ENCODE measurements at regions not wholly inside any gene's neighbourhood (a gene's known extent, or its start where the extent isn't known, plus 50 kb on each side); places are given as distances from the start of the nearest gene placed in this dataset.
"Not testable (repeated sequence)": the region's sequence is repeated elsewhere in the genome, so short reads cannot be mapped to it uniquely, and the experiment has no call there.

DNA sequence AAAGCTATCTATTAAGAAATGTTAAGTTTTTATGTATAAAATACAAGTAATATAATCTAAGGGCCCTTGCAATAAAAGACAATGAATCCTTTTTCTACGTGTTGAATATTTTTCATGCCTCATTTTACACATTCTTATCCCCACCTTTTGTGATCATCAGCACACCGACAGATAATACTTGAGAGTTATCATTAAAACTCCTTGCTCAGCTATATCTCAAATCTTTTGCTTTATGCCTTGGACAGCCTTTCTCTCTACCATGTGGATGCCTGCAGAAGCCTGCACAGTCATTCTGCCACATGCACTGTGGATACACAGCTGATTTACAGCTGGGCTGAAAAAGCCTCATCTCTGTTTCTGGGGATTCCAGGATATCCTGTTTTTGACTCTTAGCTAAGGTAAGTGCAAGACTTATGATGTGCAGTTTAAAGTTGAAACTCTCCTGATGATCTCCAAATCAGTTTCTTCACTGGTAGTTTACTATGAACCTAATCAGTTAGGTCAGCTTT, 1565.1 kb downstream of the SI start:
- no peak for DNase-seq

DNA sequence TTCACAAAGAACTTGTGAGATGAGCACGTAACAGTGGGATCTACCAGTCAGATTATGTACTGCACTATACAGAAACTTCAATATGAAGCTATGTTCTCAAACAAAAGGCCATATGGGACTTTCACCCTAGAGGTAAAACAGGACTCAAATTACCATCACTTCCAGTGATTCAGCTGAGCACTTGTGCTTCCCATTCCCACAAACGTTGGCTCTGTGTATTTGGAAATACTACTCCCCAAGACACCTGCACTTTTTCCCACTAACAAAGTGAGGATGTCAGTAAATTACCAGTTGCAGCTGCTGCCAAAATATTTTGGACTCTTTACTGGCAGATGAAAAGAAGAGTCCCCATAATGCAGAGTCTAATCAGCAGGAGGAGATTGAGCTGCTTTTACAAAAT, 1570.1 kb downstream of the SI start:
- DNase-seq: no peak

DNA sequence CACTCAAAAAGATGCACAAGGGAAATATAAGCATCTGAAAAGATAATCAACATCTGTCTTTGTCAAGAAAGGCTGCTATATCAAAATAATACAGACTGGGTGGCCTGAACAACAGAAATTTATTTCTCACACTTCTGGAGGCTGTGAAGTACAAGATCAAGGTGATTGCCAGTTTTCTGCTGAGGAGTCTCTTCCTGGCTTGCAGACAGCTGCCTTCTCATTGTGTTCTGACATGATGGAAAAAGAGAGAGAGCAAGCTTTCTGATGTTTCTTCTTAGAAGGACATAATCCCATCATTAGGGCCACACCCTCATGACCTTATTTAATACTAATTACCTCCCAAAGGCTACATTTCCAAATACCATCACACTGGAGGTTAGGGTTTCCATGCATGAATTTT, 1573.3 kb downstream of the SI start:
- no peak for DNase-seq

DNA sequence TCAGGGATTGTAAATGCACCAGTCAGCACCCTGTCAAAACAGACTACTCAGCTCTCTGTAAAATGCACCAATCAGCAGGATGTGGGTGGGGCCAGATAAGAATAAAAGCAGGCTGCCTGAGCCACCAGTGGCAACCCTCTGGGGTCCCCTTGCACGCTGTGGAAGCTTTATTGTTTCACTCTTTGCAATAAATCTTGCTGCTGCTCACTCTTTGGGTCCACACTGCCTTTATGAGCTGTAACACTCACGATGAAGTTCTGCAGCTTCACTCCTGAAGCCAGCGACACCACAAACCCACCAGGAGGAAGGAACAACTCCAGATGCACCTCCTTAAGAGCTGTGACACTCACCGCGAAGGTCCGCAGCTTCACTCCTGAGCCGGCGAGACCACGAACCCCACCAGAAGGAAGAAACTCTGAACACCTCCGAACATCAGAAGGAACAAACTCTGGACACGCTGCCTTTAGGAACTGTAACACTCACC, 1578.5 kb downstream of the SI start:
- DNase-seq: not testable (repeated sequence)

DNA sequence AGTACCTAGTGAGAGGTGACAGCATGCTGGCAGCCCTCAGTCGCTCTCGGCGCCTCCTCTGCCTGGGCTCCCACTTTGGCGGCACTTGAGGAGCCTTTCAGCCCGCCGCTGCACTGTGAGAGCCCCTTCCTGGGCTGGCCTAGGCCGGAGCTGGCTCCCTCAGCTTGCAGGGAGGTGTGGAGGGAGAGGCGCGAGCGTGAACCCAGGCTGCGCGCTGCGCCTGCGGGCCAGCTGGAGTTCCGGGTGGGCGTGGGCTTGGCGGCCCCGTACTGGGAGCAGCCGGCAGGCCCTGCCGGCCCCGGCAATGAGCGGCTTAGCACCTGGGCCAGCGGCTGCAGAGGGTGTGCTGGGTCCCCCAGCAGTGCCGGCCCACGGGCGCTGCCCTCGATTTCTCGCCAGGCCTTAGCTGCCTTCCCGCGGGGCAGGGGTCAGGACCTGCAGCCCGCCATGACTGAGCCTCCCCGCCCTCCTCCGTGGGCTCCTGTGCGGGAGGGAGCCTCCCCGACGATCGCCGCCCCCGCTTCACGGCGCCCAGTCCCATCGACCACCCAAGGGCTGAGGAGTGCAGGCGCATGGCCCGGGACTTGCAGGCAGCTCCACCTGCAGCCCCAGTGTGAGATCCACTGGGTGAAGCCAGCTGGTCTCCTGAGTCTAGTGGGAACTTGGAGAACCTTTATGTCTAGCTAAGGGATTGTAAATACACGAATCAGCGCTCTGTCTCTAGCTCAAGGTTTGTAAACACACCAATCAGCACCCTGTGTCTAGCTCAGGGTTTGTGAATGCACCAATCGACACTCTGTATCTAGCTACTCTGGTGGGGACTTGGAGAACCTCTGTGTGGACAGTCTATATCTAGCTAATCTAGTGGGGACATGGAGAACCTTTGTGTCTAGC, 1579.2 kb downstream of the SI start:
- DNase-seq: not testable (repeated sequence)

DNA sequence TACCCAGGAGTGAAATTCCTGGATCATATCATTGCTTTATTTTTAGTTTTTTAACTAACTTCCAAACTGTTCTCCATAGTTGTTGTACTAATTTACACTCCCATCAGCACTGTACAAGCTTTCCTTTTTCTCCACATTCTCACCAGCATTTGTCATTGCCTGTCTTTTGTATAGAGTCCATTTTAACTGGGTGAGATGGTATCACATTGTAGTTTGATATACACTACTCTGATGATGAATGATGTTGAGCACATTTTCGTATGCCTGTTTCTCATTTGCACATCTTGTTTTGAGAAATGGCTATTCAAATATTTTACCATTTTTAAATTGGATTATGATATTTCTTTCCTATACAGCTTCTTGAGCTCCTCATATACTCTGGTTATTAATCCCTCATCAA, 1586.6 kb downstream of the SI start:
- DNase-seq: no peak

DNA sequence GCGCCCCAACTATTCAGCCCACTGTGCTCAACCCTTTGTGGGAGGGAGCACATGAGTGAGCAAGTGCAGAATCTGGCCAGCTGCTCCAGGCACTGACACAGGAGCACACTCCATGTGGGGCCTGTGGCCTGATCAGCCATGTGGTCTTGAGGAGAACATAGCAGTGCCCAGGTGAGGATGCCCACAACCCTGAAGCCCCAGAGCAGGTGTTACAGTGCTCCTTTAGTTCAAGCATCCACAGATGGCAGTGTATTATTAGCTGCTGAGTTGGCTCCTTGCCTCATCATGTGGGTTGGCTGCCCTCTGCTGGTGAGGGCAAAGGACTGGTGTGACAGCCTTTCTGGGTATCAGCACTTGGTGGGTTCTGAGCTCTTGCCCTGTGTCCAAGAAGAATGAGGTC, 1588.2 kb downstream of the SI start:
- DNase-seq: peak; percentile 59

DNA sequence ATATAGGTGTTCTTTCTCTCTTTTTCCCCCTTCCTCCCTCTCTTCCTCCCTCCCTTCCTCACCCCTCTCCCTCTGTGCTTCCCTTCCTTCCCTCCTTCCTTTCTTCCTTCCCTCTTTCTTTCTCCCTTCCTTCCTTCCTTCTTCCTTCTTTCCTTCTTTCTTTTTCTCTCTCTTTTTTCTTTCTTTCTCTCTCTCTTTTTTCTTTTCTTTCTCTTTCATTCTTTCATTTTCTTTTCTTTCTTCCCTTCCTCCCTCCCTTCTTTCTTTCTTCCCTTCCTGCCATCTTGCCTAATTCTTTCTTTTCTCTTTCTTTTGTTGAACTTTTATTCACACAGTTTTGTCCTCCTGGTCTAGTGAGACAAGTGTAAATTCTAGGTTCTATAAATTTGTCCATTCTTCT, 1595.6 kb downstream of the SI start:
- DNase-seq: no peak

DNA sequence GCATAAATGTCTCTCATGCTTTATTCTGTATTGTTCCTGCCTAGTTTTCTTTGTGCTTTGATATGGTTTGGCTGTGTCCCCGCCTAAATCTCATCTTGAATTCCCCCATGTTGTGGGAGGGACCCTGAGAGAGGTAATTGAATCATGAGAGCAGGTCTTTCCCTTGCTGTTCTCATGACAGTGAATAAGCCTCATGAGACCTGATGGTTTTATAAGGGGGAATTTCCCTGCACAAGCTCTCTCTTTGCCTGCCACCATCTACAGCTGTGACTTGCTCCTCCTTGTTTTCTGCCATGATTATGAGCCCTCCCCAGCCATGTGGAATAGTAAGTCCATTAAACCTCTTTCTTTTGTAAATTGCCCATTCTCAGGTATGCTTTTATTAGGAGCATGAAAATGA, 1596.6 kb downstream of the SI start:
- DNase-seq: peak; percentile 0

DNA sequence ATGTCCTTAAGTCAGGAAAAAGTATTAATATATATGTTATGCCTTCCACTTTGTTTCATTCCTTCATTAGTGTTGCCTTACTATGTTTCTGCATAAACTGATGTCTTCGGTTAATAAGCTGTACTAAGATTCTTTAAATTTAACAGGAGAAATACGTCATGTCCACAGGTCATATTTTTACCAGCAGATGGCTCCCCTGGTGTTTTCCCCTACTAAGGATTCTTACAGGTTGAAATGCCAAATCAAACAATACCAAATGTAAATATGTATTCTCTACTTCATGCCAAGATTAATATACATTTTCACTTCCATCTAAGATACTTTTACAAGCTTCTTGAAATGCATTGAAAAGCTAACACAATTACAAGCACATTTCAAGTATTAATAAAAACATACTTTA, 1602.1 kb downstream of the SI start:
- no peak for DNase-seq

DNA sequence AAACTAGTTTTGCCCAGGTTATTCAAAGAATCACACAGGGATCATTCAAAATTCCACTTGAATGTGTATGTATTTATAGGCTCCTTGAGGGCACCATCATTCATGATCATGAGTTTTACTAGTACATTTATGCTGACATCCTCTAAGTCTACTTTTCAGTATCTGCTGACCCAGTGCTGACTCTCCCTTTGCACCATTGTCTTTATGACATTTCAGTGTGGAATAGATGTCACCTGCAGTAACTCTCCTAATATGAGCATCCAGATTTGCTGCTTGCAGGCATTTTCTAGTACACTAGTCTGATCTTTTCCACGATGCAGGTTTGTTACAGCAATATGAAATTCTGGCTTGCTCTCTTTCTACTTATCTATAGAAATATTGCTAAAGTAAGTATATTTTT, 1603.5 kb downstream of the SI start:
- no peak for DNase-seq

DNA sequence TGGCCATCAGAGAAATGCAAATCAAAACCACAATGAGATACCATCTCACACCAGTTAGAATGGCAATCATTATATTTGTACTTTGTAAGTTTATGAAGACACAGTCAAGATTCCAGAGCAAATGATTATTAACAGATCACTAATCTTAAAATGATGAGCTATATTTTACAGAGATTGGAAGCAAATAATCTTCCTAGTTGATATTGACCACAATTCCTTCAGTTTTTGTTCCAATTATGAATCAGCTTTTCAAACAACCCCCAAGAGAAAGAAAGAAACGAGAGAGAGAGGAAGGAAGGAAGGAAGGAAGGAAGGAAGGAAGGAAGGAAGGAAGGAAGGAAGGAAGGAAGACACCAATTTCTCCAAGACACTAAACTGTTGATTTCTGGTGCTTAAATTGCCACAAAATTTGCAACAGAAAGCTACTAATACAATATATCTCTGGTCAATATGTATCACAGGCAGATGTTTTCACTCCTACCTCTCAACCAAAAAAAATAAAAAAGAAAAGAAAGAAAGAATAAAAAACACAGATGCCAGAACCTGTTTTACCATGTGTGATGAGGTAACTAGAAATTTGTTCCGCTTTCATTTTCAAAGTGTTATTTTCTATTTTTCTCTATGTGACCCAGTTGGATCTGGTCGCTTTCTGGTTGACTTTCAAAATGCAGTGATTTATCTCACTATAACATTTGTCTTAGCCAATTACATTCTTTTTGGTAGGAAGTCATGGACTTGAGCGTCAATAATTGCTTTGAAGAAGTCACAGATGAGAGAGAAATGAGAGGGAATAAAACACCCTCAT, 1609.6 kb downstream of the SI start:
- no peak for DNase-seq

DNA sequence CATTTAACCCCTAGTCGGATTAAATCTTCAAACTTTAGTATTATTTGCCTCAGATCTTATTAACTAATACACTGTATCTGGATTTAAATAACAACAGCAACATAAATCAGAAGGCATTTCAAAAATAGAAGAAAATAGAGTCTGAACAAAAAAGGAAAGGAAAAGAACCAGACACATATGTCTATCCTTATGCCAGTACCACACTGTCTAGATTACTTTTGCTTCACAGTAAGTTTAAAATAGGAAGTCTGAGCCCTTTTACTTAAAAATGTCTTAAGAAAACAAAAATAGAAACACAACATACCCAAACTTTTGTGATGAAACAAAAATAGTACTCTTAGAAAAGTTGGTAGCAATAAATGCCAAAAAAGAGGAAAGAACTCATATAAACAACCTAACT, 1615.8 kb downstream of the SI start:
- DNase-seq: no peak

DNA sequence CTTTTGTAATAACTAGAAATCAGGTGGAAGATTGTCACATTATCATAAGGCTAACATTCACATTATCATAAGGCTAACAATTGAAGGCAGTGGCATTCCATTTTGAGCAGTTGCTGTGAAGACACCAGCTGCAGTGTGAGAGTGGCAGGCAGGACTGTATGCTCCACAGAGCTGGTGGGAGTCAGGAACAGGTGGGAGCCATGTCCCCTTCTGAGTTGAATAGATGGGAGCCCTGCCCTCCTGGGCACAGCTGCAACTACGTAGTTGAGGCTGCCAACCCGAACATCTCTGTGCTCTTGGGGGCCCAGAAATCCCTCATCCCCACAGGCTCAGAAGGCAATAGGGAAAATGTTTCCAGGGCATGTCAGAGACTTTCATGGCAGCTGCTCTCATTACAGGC, 1627.6 kb downstream of the SI start:
- DNase-seq: no peak

DNA sequence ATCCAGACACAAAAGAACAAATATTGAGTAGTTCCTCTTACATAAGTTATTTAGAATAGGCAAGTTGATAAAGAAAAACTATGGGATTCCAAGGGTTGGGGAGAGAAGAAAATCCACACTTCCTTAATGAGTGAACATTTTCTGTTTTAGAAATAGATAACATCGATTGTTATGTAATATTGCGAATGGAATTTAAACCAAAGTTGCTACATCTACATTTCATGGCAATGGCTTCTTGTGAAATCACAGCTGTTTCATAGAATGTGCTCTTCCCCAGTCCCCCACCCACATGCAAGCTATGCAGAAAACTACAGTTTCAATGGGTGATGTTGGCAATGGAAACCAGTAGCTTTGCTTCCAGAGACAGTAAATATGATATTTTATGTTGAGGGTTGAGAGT, 1639.5 kb downstream of the SI start:
- no peak for DNase-seq

DNA sequence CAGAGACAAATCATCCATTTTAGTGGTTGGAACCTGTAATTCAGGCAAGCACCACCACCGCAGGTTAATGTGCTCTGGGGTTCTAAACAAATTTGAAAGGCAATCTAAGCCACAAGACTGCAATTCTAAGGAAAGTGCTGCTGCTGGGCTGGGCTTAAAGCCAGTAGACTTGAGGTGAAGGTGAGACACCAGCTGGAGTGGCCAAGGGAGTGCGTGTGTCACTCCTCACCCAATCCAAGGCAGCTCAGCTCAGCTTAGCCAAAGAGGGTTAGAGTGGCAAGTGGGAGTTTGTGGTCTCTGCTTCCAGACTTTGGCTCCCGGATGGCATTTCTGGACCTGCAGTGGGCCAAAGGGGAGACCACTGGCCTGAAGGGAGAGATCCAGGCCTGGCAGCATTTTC, 1655.6 kb downstream of the SI start:
- DNase-seq: no peak

DNA sequence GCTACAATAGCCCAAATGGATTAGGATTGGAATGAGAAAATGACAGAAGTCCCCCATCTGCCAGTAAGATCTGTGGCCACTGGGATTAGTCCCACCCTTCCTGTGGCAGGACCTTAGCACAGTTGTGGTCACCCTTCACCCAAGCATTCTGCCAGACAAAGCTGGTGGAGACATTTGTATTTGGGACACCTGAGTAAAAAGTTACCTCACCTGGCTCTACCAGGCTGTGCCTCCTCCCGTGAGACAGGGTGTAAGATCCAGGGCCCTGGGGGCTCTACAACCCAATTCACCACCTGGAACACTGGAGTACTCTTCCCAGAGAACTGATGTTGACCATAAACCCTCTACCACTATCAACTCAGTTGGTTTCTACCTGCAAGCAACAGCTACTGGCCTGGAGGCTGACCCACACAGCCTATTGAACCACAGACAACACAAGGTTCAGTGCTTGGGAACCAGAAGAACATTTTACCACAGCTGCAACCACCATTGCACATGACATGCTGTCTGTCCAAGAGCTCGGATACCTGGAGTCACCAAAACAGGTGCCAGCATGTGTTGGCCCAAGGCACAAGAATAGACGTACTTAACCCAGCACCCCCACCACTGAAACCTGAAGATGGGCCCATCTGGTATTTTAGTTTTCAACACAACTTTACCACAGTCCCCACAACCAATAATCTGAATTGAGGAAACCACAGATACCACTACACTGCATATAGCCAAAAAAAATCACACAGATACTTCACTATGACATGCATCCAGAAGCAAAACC, 1686.7 kb downstream of the SI start:
- no peak for DNase-seq

DNA sequence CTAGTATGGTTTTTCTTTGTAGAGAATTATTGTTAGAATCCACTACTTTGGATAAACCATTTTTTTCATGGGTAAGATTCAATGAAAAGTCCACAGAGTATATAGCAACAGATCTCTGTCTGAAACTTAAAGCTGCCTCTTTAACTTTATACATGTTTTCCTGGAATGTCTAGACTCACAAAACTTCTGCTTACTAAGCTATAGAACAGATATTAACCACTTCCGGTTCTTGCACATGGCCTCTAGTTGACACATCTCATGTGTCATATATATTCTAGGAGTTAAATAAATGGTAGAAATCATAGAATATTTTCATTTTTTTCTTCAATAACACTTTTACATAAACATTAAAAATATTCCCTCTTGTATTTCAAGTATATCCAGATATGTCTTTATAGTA, 1693.9 kb downstream of the SI start:
- DNase-seq: no peak

DNA sequence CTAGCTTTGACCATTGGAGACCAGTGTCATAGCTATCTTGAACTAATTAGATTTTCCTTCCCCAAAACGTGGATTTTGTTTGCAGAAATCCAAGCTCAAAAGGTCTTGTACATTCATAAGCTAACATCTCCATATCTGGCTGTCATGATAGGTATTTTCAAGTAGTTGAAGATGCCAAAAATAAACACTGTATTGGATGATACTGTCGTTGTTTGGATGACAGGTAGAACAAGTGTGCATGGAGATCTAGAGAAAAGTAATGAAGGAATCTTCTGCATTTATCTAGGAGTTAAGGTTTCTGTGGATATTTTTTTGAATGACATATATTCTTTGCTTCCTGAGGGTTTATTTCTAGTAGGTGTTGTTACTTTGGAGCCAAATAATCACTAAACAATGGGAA, 1696.1 kb downstream of the SI start:
- no peak for DNase-seq

DNA sequence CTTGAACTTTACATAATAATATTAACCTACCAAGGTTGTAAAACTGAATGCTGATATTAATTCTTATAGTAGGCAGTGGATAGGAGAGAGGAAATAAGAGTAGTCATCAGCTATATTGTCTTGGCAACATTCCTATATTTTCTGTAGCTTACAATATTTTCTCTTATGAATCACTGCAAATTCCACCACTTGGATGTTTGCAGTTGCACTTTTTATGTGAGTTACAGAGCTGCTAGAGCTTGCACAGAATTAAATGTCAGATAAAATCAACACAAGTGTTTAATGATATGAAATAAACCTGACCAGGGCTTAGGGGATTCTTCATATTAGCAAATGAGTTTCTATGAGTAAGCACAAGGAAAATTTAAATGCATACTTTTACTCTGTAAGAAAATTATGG, 1710.1 kb downstream of the SI start:
- DNase-seq: no peak

DNA sequence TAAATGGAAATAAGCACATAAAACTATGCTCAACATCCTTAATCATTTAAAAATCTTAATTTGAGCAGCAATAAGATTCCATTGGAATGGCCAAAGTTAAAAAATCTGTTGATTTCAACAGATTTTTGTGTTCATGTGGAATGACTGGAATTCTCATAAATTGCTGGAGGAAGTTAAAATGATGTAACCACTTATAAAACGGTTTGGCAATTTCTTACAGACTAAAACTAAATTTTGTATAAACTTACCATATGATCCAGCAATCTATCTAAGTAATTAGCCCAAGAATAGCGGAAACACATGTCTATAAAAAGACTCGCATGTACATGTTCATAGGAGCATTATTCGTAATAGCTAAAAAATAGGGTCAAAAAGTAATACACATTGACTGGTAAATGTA, 1713.6 kb downstream of the SI start:
- DNase-seq: no peak

DNA sequence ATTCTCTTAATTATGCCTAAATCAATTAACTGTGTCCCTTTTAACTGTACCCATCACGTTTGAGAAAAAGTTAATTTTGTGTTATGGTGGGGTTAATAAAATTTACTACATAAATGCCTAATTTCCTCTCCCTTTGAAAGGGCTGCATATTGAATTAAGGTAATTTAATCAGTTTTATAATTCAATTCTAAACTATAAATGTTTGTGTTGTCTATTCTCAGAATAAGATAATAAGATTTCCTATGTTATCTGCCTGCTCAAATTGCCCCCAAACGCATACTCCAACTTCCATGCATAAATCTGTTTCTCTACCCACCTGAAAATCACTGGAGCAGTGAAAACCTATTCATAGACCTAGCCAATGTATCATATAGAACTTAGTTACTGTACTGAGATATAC, 1716.1 kb downstream of the SI start:
- DNase-seq: no peak

DNA sequence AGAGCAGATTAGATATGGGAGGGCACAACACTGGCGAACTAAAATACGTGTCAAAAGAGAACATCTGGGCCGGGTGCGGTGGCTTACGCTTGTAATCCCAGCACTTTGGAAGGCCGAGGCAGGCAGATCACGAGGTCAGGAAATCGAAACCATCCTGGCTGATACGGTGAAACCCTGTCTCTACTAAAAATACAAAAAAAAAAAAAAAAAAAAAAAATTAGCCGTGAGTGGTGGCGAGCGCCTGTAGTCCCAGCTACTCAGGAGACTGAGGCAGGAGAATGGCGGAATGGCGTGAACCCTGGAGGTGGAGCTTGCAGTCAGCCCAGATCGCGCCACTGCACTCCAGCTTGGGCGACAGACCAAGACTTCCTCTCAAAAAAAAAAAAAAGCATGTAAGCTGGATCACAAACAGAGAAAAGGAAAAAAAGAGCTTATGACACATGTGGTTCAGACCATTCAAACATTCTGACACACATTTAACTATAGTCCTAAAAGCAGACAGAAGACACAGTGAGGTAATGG, 1716.9 kb downstream of the SI start:
- not testable (repeated sequence) for DNase-seq

All from suppressor macrophage treated with lipopolysaccharide for 4 hours (primary cell).